Peyer's patch (tissue), 4 donors: ENCODE measurements at regions not wholly inside any gene's neighbourhood (a gene's known extent, or its start where the extent isn't known, plus 50 kb on each side); places are given as distances from the start of the nearest gene placed in this dataset.

Source experiments
- CTCF ChIP-seq, 6 experiments: fragments of 450-650 bp in 4 of 6; fragments of 200-600 bp in 2 of 6; sonication (generic) in 1 of 6; IDR thresholded peaks; one replicate each; pipeline ENCODE4 v1.5.1; 2017 to 2019; ENCODE audit warnings: antibody characterized with exemption in 6 of 6, mild to moderate bottlenecking in 3 of 6, moderate library complexity in 1 of 6
- POLR2A ChIP-seq, 2 donors: fragments of 450-650 bp; IDR thresholded peaks; one replicate each; pipeline ENCODE4 v1.5.1; 2017; ENCODE audit warnings: antibody characterized with exemption in 2 of 2, mild to moderate bottlenecking in 2 of 2, moderate library complexity in 2 of 2

DNA sequence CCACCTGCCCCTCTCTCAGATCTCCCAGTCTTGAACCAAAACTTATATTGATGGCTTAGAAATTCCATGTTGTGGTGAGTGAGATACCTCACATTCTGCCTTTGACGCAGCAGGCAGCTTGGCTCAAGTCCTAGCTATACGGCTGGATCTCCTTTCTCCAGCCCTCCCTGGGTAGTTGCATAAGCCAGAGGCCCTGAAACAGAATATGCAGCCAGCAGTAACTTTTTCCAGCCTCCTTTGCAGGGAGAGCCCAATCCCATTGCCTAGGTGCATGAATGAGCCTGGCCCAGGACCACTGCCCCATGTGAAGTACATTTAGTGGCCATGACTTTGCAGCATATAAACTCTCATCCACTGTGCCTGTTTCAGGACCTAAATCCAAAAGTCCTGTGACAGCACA is 202.2 kb upstream of the CDYL start:
- TF ChIP-seq CTCF (IDR thresholded peaks at IDR 0.05) (no peak), POLR2A (IDR thresholded peaks at IDR 0.05) (no peak)
